BLaER1 treated with 17β-estradiol and CSF1 and Interleukin-3, amounts not matched to agents 10 nM and 100 nM (cell line): ENCODE measurements at regions not wholly inside any gene's neighbourhood (a gene's known extent, or its start where the extent isn't known, plus 50 kb on each side); places are given as distances from the start of the nearest gene placed in this dataset.

Experiments used
- H3K27ac ChIP-seq, 11 experiments: shearing (Covaris generic); formaldehyde crosslinking; 2 replicates each; pipeline ENCODE4 v1.8.1; 2022
- H3K27me3 ChIP-seq, 11 experiments: shearing (Covaris generic); formaldehyde crosslinking; 2 replicates each; pipeline ENCODE4 v1.8.1; 2022
- H3K36me3 ChIP-seq, 11 experiments: shearing (Covaris generic); formaldehyde crosslinking; 2 replicates each; pipeline ENCODE4 v1.8.1; 2022
- H3K4me1 ChIP-seq, 10 experiments: shearing (Covaris generic); formaldehyde crosslinking; 2 replicates each; pipeline ENCODE4 v1.8.1; 2022
- H3K4me2 ChIP-seq, 11 experiments: shearing (Covaris generic); formaldehyde crosslinking; 2 replicates each; pipeline ENCODE4 v1.8.1; 2022
- H3K4me3 ChIP-seq, 10 experiments: shearing (Covaris generic); formaldehyde crosslinking; 2 replicates each; pipeline ENCODE4 v1.8.1; 2022
- H3K9ac ChIP-seq, 11 experiments: shearing (Covaris generic); formaldehyde crosslinking; 2 replicates each; pipeline ENCODE4 v1.8.1; 2022
- H3K9me3 ChIP-seq, 11 experiments: shearing (Covaris generic); formaldehyde crosslinking; replicated peaks in 1 of 11; 2 replicates each; pipeline ENCODE4 v1.8.1; 2022
- H4K20me1 ChIP-seq, 11 experiments: shearing (Covaris generic); formaldehyde crosslinking; 2 replicates each; pipeline ENCODE4 v1.8.1; 2022
- Cebpa-rat ChIP-seq, 11 experiments: shearing (Covaris generic); IDR thresholded peaks; 2 replicates each; pipeline ENCODE4 v1.8.1; 2022

DNA sequence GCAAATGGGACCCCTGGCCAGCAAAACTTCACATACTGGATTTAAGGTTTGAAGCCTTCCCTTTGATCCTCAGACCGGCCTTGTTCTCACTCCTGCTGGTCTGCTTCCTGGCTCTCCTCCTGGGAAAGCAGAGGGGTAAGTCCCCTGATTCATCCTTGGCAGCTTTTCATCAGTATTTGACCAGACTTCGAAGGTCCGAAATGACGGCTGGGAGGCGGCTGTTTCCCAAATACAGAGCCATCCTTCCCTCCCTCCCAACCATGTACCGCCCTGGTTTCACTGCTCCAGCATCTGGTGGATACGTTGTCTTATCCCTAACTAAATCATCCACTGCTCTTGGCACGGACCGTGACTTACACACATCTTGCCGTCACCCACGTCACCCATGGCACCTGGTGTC, 265.5 kb downstream of the BCOR start:
- Histone ChIP-seq H3K27me3 (peaks cover 0 to 31% (median 9%) of the 10 kb centered on the region in 11 experiments; a peak in 11 of 22 replicates), H3K27ac (no peak overlapping the region), H3K4me3 (no peak overlapping the region), H3K9ac (no peak overlapping the region), H4K20me1 (peaks cover 0 to 11% (median 0%) of the 10 kb centered on the region in 11 experiments; a peak in 7 of 22 replicates), H3K4me1 (peaks cover 9 to 37% (median 29%) of the 10 kb centered on the region in 10 experiments), H3K9me3 (peaks cover 0 to 12% (median 8%) of the 10 kb centered on the region in 11 experiments; a peak in 14 of 22 replicates), H3K36me3 (no peaks in the 10 kb centered on the region), H3K4me2 (no peak overlapping the region)
- no peak for TF ChIP-seq Cebpa-rat (IDR thresholded peaks at IDR 0.05)

DNA sequence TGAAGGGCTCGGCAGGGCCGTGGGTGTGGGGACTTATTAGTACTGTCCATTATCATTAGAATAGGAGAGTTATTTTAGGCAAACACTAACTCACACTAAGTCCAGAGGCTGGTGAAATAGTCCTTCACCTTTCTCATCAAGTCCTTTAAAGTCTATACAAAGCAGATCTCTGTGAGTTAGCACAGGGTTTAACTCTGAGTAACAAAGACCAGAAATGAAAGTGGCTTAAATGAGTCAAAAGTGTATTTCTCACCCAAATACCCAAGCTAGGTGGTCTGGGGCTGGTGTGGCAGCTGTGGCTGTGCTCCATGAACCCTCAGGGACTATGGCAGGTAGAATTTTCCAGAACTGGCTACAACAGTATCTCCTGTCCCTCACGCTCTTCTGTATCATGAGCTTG, 263.2 kb downstream of the BCOR start:
- no peak overlapping the region for H3K4me2 ChIP-seq
- peaks cover 0 to 9% (median 5%) of the 10 kb centered on the region in 11 experiments; a peak in 14 of 22 replicates for H3K9me3 ChIP-seq
- H3K9ac ChIP-seq = no peak overlapping the region
- H3K4me1 ChIP-seq = peaks cover 0 to 29% (median 17%) of the 10 kb centered on the region in 10 experiments; a peak in 13 of 20 replicates
- H3K27ac ChIP-seq = no peak overlapping the region
- no peaks in the 10 kb centered on the region for H4K20me1 ChIP-seq
- no peak for TF ChIP-seq Cebpa-rat (IDR thresholded peaks at IDR 0.05)
- H3K36me3 ChIP-seq = no peaks in the 10 kb centered on the region
- H3K4me3 ChIP-seq = no peak overlapping the region
- peaks cover 0 to 16% (median 6%) of the 10 kb centered on the region in 11 experiments; a peak in 9 of 22 replicates for H3K27me3 ChIP-seq

DNA sequence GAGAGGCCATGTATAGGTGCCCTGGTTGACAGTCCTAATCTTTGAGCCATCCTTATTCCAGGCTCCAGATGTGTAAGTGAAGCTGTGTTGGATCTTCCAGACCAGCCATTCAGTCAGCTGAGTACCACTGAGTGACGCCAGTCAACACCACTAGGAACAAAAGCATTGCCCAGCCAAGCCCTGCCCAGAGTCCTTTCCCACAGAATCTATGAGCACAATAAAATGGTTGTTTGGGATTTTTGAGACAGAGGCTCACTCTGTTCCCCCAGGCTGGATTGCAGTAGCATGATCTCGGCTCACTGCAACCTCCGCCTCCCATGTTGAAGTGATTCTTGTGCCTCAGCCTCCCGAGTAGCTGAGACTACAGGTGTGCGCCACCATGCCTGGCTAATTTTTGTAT, 262.5 kb downstream of the BCOR start:
- Histone ChIP-seq H3K27me3 (peaks cover 0 to 13% (median 1%) of the 10 kb centered on the region in 11 experiments; a peak in 7 of 22 replicates), H3K9ac (no peak overlapping the region), H3K4me3 (no peak overlapping the region), H3K4me1 (peaks cover 0 to 30% (median 19%) of the 10 kb centered on the region in 10 experiments; a peak in 14 of 20 replicates), H3K36me3 (no peaks in the 10 kb centered on the region), H4K20me1 (no peaks in the 10 kb centered on the region), H3K4me2 (no peak overlapping the region), H3K27ac (no peak overlapping the region), H3K9me3 (peaks cover 0 to 3% (median 0%) of the 10 kb centered on the region in 11 experiments; a peak in 6 of 22 replicates)
- TF ChIP-seq Cebpa-rat (IDR thresholded peaks at IDR 0.05) = no peak

DNA sequence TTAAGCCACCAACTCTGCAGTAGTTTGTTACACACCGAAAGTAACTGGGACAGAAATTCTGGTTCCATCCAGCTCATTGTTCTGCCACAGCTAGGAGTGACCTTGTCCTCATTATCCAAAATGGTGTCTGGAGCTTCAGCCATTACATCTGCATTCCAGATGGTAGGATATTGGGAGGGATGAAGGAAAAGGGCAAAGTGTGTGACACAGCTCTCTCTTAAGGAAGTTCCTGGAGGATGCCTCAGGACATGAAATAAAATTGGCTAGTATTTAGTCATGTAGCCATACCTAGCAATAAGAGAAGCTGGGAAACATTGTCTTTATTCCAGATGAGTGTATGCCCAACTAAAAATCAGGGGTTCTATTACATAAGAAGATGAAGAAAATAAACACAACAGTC, 262.0 kb downstream of the BCOR start:
- Histone ChIP-seq H3K36me3 (no peaks in the 10 kb centered on the region), H3K4me3 (no peak overlapping the region), H3K27me3 (peaks cover 0 to 18% (median 0%) of the 10 kb centered on the region in 11 experiments; a peak in 6 of 22 replicates), H3K9ac (no peak overlapping the region), H3K9me3 (no peaks in the 10 kb centered on the region; a peak in 1 of 22 replicates), H4K20me1 (no peaks in the 10 kb centered on the region), H3K4me1 (peaks cover 0 to 36% (median 24%) of the 10 kb centered on the region in 10 experiments; a peak in 14 of 20 replicates), H3K4me2 (no peak overlapping the region), H3K27ac (no peak overlapping the region)
- TF ChIP-seq Cebpa-rat (IDR thresholded peaks at IDR 0.05) = no peak

DNA sequence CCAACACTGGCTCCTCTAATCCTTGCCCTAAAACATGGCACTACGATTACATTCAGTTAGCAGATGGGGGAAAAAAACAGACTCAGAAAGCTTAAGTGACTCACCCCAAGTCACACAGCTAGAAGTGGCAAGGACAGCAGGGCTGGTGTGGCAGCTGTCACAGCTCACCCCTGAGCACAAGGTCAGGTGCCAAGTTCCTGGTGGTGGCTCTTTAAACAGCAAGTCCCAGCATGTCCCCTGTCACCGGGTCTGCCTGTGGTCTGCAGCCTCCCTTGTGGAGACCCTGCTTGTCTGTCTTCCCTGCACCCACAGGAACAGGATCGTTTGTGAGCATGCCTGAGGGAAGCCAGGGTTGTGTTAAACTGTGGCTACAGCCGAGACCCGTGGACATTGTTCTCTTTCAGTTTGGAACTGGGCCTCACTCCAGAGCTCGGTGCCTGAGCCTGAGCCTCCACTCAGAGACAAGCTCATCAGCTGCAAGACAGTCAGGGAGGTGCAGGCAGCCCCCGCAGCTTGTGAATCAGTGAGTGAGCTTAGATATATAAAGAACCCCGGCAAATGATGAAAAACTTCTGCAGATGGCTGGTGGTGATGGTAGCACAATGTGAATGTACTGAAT, 260.8 kb downstream of the BCOR start:
- Histone ChIP-seq H3K27me3 (peaks cover 0 to 20% (median 0%) of the 10 kb centered on the region in 11 experiments; a peak in 6 of 22 replicates), H3K4me3 (no peak overlapping the region), H3K36me3 (no peaks in the 10 kb centered on the region), H4K20me1 (no peaks in the 10 kb centered on the region), H3K9me3 (no peaks in the 10 kb centered on the region; a peak in 1 of 22 replicates), H3K27ac (no peak overlapping the region), H3K9ac (no peak overlapping the region), H3K4me2 (peak overlapping the region in 8 of 11 experiments; percentile 12 to 41 (median 34); a peak in 11 of 22 replicates), H3K4me1 (peaks cover 0 to 46% (median 31%) of the 10 kb centered on the region in 10 experiments; a peak in 15 of 20 replicates)
- TF ChIP-seq Cebpa-rat (IDR thresholded peaks at IDR 0.05) = no peak

DNA sequence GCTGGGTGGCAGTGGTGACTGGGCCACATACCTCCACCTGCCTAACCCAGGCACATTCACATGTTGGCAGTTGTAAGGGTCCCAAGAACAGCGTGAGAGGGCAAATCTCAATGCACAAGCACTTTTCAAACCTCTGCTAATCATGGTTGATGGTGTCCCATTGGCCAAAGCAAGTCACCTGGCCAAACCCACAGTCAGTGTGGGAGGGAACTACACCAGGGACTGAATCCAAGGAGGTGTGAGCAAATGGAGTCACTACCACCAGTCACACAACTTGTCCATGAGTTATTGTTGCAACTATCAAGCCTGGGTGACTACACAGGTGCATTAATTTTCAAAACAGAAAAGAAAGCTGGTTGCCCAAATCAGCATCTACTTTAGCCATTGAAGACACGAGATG, 260.1 kb downstream of the BCOR start:
- H3K4me2 ChIP-seq = peak overlapping the region in 2 of 11 experiments; percentile 39 to 41; a peak in 1 of 22 replicates
- H3K27me3 ChIP-seq = peaks cover 0 to 20% (median 0%) of the 10 kb centered on the region in 11 experiments; a peak in 6 of 22 replicates
- H3K27ac ChIP-seq = no peak overlapping the region
- H3K9me3 ChIP-seq = no peaks in the 10 kb centered on the region; a peak in 1 of 22 replicates
- H3K9ac ChIP-seq = no peak overlapping the region
- H3K4me3 ChIP-seq = no peak overlapping the region
- no peaks in the 10 kb centered on the region for H4K20me1 ChIP-seq
- TF ChIP-seq Cebpa-rat (IDR thresholded peaks at IDR 0.05) = no peak
- H3K36me3 ChIP-seq = no peaks in the 10 kb centered on the region
- H3K4me1 ChIP-seq = peaks cover 0 to 46% (median 31%) of the 10 kb centered on the region in 10 experiments; a peak in 15 of 20 replicates

DNA sequence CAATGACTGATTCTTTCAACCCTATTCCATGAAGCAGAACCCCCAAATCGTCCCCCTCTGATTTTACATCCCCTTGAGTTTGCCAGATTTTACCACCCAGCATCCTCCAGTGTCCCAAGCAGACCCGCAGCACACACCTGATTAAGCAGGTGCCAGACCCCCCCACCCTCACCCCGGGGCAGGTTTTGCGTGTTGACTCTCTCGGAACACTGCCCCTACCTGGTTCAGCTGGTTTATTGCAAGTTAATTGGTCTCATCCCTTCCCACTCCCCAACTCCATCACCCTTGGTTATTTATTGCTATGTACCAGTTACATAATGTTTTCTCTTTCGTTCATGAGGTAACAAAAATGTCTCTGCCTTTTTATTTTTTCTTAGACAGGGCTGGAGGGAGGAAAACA, 258.4 kb downstream of the BCOR start:
- Histone ChIP-seq H4K20me1 (no peaks in the 10 kb centered on the region), H3K4me2 (peak overlapping the region in 8 of 11 experiments; percentile 28 to 65 (median 46); a peak in 14 of 22 replicates), H3K27me3 (peaks cover 0 to 20% (median 0%) of the 10 kb centered on the region in 11 experiments; a peak in 6 of 22 replicates), H3K9me3 (no peaks in the 10 kb centered on the region; a peak in 1 of 22 replicates), H3K4me3 (no peak overlapping the region), H3K36me3 (no peaks in the 10 kb centered on the region), H3K27ac (peak overlapping the region in 1 of 11 experiments; percentile 28; a peak in 1 of 22 replicates), H3K9ac (no peak overlapping the region), H3K4me1 (peaks cover 0 to 59% (median 38%) of the 10 kb centered on the region in 10 experiments; a peak in 16 of 20 replicates)
- TF ChIP-seq Cebpa-rat (IDR thresholded peaks at IDR 0.05) = no peak

DNA sequence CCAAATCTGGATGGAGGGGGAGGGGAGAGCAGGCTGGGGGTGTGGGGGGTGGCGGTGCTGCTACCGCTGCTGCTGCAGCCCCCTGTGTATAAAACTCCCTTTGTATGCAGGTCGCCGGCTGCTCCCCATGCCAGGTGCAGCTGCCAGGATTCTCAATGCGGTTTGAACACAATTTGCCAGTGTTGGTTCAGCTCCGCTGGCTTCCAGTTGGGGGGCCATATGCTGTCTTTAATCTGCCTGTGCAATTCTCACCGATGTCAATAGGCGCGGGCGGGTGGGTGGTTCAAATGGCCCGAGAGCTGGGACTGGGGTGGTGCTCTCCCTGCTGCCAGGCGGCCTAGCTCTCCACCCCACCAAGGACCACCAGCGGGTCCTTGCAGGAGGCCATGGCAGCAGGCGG, 257.6 kb downstream of the BCOR start:
- no peak overlapping the region for H3K9ac ChIP-seq
- no peaks in the 10 kb centered on the region; a peak in 1 of 22 replicates for H3K9me3 ChIP-seq
- H3K27ac ChIP-seq = 0 out of 22 replicates have a peak overlapping the region, but pooled peaks of 1 of the 11 experiments have one; percentile 18
- peaks cover 0 to 59% (median 38%) of the 10 kb centered on the region in 10 experiments; a peak in 16 of 20 replicates for H3K4me1 ChIP-seq
- H4K20me1 ChIP-seq = no peaks in the 10 kb centered on the region
- peaks cover 0 to 20% (median 0%) of the 10 kb centered on the region in 11 experiments; a peak in 6 of 22 replicates for H3K27me3 ChIP-seq
- no peaks in the 10 kb centered on the region for H3K36me3 ChIP-seq
- no peak for TF ChIP-seq Cebpa-rat (IDR thresholded peaks at IDR 0.05)
- peak overlapping the region in 8 of 11 experiments; percentile 30 to 65 (median 54); a peak in 15 of 22 replicates for H3K4me2 ChIP-seq
- H3K4me3 ChIP-seq = no peak overlapping the region

DNA sequence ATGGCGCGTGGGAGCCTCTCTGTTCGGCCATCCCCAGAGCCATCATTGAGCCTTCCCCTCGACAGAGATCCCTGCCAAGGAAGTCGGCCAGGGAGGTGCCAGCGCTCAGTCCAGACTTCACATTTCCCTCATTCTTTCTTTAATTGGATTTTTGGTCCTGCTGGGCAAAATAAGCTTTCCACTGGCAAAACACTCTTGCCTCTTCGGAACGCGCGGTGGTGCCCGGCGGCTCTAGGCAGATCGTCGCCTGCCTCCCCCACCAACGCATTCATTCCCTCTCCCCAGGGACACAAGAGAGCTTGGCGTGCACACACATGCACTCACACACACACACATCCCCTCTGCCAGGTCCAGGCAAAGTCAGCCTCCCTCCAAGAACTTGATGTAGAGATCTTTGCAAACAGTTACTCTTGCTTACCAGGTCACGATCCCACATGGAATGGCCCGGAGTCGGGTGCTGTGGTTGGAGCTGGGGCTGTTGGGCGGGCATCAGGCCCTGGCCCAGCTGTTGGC, 257.1 kb downstream of the BCOR start:
- H3K9me3 ChIP-seq = no peaks in the 10 kb centered on the region; a peak in 1 of 22 replicates

More for the DNA sequence above, 257.1 kb downstream of the BCOR start:
- no peaks in the 10 kb centered on the region for H4K20me1 ChIP-seq
- H3K4me1 ChIP-seq = peaks cover 0 to 59% (median 38%) of the 10 kb centered on the region in 10 experiments; a peak in 16 of 20 replicates
- H3K4me2 ChIP-seq = peak overlapping the region in 8 of 11 experiments; percentile 30 to 65 (median 54); a peak in 15 of 22 replicates
- H3K9ac ChIP-seq = no peak overlapping the region
- H3K36me3 ChIP-seq = no peaks in the 10 kb centered on the region
- H3K27ac ChIP-seq = 0 out of 22 replicates have a peak overlapping the region, but pooled peaks of 1 of the 11 experiments have one; percentile 18
- no peak overlapping the region for H3K4me3 ChIP-seq
- peaks cover 0 to 20% (median 0%) of the 10 kb centered on the region in 11 experiments; a peak in 6 of 22 replicates for H3K27me3 ChIP-seq
- no peak for TF ChIP-seq Cebpa-rat (IDR thresholded peaks at IDR 0.05)
